Endothelial cell of umbilical vein (primary cell): ENCODE measurements at regions not wholly inside any gene's neighbourhood (a gene's known extent, or its start where the extent isn't known, plus 50 kb on each side); places are given as distances from the start of the nearest gene placed in this dataset.

Experiments
- BruUV-seq: library from RNA; stranded (reverse); fragments of 400-500 nt; replicated peaks from 2 replicates; lab custom pipeline; 2021; lab: Mats Ljungman, UMichigan
- CTCF ChIA-PET: fragments of 300-600, 350-600 bp; sonication (Branson Sonifier 250); formaldehyde crosslinking; loops from one replicate; lab custom pipeline; 2021; ENCODE audit warnings: antibody characterized with exemption, inconsistent platforms; lab: Charles Lee
- POLR2A ChIA-PET: fragments of 300-600, 350-600 bp; sonication (Branson Sonifier 250); formaldehyde crosslinking; loops from one replicate; lab custom pipeline; 2021; ENCODE audit warnings: antibody characterized with exemption, inconsistent platforms; lab: Charles Lee
- DNase-seq: peaks from one replicate; pipeline ENCODE4 v3.0.0-alpha.2; 2011; ENCODE audit warnings: low read depth, low spot score
- FAIRE-seq: peaks from 2 replicates; lab custom pipeline; 2011; peaks lifted over from hg19 to GRCh38; lab: Jason Lieb, UNC
- H2AFZ ChIP-seq: 2 replicates; pipeline ENCODE4 v1.6.0; 2012; ENCODE audit warnings: low read depth, low read length, control low read depth, inconsistent platforms
- H3K27ac ChIP-seq: 2 replicates; pipeline ENCODE4 v1.5.1; 2011; ENCODE audit warnings: low read depth, mild to moderate bottlenecking, control low read depth, low read length, moderate library complexity; ENCODE audit not compliant: insufficient read depth
- H3K27me3 ChIP-seq, 2 experiments: 2 replicates each; pipeline versions ENCODE4 v1.6.0 to v1.6.1; 2011; ENCODE audit warnings: low read length in 2 of 2, mixed read lengths in 1 of 2; ENCODE audit not compliant: control insufficient read depth in 2 of 2, insufficient read depth in 2 of 2
- H3K36me3 ChIP-seq, 2 experiments: 2 replicates in 1 of 2; 3 replicates in 1 of 2; pipeline ENCODE4 v1.5.1; 2011; ENCODE audit warnings: low read length in 2 of 2, mild to moderate bottlenecking in 1 of 2, moderate library complexity in 1 of 2; ENCODE audit not compliant: control insufficient read depth in 2 of 2, insufficient read depth in 2 of 2; ENCODE audit errors: extremely low read depth in 1 of 2
- H3K4me1 ChIP-seq: 3 replicates; pipeline ENCODE4 v1.5.1; 2011; ENCODE audit warnings: mild to moderate bottlenecking, low read length; ENCODE audit not compliant: control insufficient read depth, insufficient read depth; ENCODE audit errors: extremely low read depth
- H3K4me2 ChIP-seq: 2 replicates; pipeline ENCODE4 v1.6.1; 2011; ENCODE audit warnings: low read length, control low read depth, mixed read lengths; ENCODE audit not compliant: insufficient read depth
- H3K4me3 ChIP-seq, 3 experiments: fragments of 200-600 bp in 1 of 3; sonication (generic), shearing (Covaris generic) in 1 of 3; replicated peaks in 1 of 3; 2 replicates each; pipeline ENCODE4 v1.5.1; 2011 to 2016; ENCODE audit warnings: control low read depth in 3 of 3, low read length in 3 of 3, mild to moderate bottlenecking in 2 of 3, inconsistent platforms in 1 of 3, low read depth in 1 of 3, moderate library complexity in 1 of 3; ENCODE audit not compliant: insufficient read depth in 1 of 3
- H3K79me2 ChIP-seq: 2 replicates; pipeline ENCODE4 v1.6.0; 2012; ENCODE audit warnings: low read length, inconsistent platforms; ENCODE audit not compliant: control insufficient read depth, insufficient read depth
- H3K9ac ChIP-seq: replicated peaks from 2 replicates; pipeline ENCODE3; 2011; ENCODE audit warnings: low read length, control low read depth; ENCODE audit not compliant: insufficient read depth; ENCODE audit errors: extremely low read depth
- H3K9me1 ChIP-seq: replicated peaks from 3 replicates; pipeline ENCODE4 v1.6.0; 2011; ENCODE audit warnings: mild to moderate bottlenecking, low read length; ENCODE audit not compliant: control insufficient read depth, insufficient read depth; ENCODE audit errors: extremely low read depth
- H3K9me3 ChIP-seq: replicated peaks from 2 replicates; pipeline ENCODE4 v1.5.1; 2012; ENCODE audit warnings: low read length, inconsistent platforms; ENCODE audit not compliant: control insufficient read depth, insufficient read depth
- H4K20me1 ChIP-seq: replicated peaks from 2 replicates; pipeline ENCODE3; 2011; ENCODE audit warnings: mild to moderate bottlenecking, low read length; ENCODE audit not compliant: control insufficient read depth, insufficient read depth; ENCODE audit errors: extremely low read depth
- CTCF ChIP-seq, 2 donors: IDR thresholded peaks; 1 replicate in 1 of 2; 2 replicates in 1 of 2; pipeline ENCODE4 v1.5.1; 2011; ENCODE audit warnings: low read length in 2 of 2, mild to moderate bottlenecking in 2 of 2, moderate library complexity in 2 of 2, control low read depth in 1 of 2, inconsistent platforms in 1 of 2, low read depth in 1 of 2; ENCODE audit not compliant: insufficient read depth in 1 of 2; ENCODE audit errors: extremely low read depth in 1 of 2
- EZH2 ChIP-seq: IDR thresholded peaks from 2 replicates; pipeline ENCODE4 v1.6.1; 2012; ENCODE audit warnings: borderline replicate concordance, low read depth, mild to moderate bottlenecking, moderate library complexity, low read length, inconsistent platforms; ENCODE audit not compliant: severe bottlenecking
- FOS ChIP-seq: IDR thresholded peaks from 2 replicates; pipeline ENCODE4 v1.6.1; 2011; ENCODE audit warnings: mild to moderate bottlenecking, low read length, moderate library complexity, borderline replicate concordance; ENCODE audit not compliant: insufficient read depth
- GATA2 ChIP-seq: IDR thresholded peaks from 2 replicates; pipeline ENCODE4 v1.7.0; 2011; ENCODE audit warnings: low read depth, mild to moderate bottlenecking, moderate library complexity, mixed read lengths, low read length; ENCODE audit not compliant: insufficient read length, insufficient read depth
- JUN ChIP-seq: IDR thresholded peaks from 2 replicates; pipeline ENCODE4 v1.6.1; 2011; ENCODE audit warnings: borderline replicate concordance, low read depth; ENCODE audit not compliant: insufficient read length, insufficient read depth
- MAX ChIP-seq: IDR thresholded peaks from 2 replicates; pipeline ENCODE4 v1.6.1; 2011; ENCODE audit not compliant: insufficient read depth, insufficient read length
- MYC ChIP-seq: IDR thresholded peaks from one replicate; pipeline ENCODE4 v1.6.1; 2011; ENCODE audit warnings: mild to moderate bottlenecking, low read depth, low read length
- POLR2A ChIP-seq: IDR thresholded peaks from 2 replicates; pipeline ENCODE4 v1.6.1; 2012; ENCODE audit warnings: low read depth, mild to moderate bottlenecking, control low read depth, low read length
- POLR2AphosphoS5 ChIP-seq: IDR thresholded peaks from 2 replicates; pipeline ENCODE4 v1.6.1; 2012; ENCODE audit warnings: low read depth, mild to moderate bottlenecking, control low read depth, low read length, moderate library complexity; ENCODE audit not compliant: insufficient read depth
- dilution Hi-C: fragments of 300-500 bp; cut with MboI; formaldehyde crosslinking; loops from one replicate; pipeline ENCODE4 v1.15.0; 2019; ENCODE audit warnings: low sequenced_read_pairs; ENCODE audit not compliant: extremely low pct_ligation_motif_present
- intact Hi-C: fragments of 100-400 bp; cut with micrococcal nuclease; formaldehyde crosslinking; loops from one replicate; pipeline ENCODE4 v1.10.0; 2022

- intact Hi-C loops = no loop called here
These were observed 183.5 kb downstream of the PHETA1 start for GRCh38 chr12:111185206-111185888.

More at GRCh38 chr12:111185206-111185888, 183.5 kb downstream of the PHETA1 start:
- no peak for DNase-seq
- Histone ChIP-seq H3K4me1 (no peaks in the 10 kb centered on the region), H3K9ac (no peak overlapping the region), H3K27me3 (no peaks in the 10 kb centered on the region), H2AFZ (no peak overlapping the region), H3K4me3 (no peak overlapping the region), H3K27ac (no peak overlapping the region), H3K79me2 (no peaks in the 10 kb centered on the region), H3K36me3 (no peaks in the 10 kb centered on the region), H3K9me3 (no peaks in the 10 kb centered on the region), H3K4me2 (no peak overlapping the region), H3K9me1 (no peaks in the 10 kb centered on the region), H4K20me1 (no peaks in the 10 kb centered on the region)
- no peak for TF ChIP-seq CTCF (IDR thresholded peaks at IDR 0.05; ENCODE audit: extremely low read depth in 1 of 2, insufficient read depth in 1 of 2, low read depth in 1 of 2, low read length in 2 of 2)
- no peak for TF ChIP-seq POLR2A
- TF ChIP-seq MAX = no peak
- TF ChIP-seq GATA2 = no peak
- no peak for TF ChIP-seq MYC
- TF ChIP-seq FOS = no peak
- TF ChIP-seq POLR2AphosphoS5 = no peak
- no peak for TF ChIP-seq EZH2
- no peak for TF ChIP-seq JUN
- ChIA-PET POLR2A (no interaction called here), CTCF (interaction anchor here (1.0 kb wide), 2 partner anchors 9 to 16 kb away, joined by 3 read pairs; no protein-coding TSS in a partner anchor)
- FAIRE-seq = no peak
- no TSS peak for BruUV-seq
- dilution Hi-C loops = no loop called here
